NB4 (cell line): ENCODE measurements at regions not wholly inside any gene's neighbourhood (a gene's known extent, or its start where the extent isn't known, plus 50 kb on each side); places are given as distances from the start of the nearest gene placed in this dataset.

ENCODE experiments used
- DNase-seq: peaks from one replicate; pipeline ENCODE4 v3.0.0; 2010; ENCODE audit warnings: low read depth
- H3K4me3 ChIP-seq: one replicate; pipeline ENCODE4 v1.5.1; 2011; ENCODE audit warnings: mild to moderate bottlenecking, low read depth, low read length, moderate library complexity
- MYC ChIP-seq: IDR thresholded peaks from 2 replicates; pipeline ENCODE4 v1.6.1; 2011; ENCODE audit warnings: low read depth, low read length
- POLR2A ChIP-seq: IDR thresholded peaks from 2 replicates; pipeline ENCODE4 v1.6.1; 2011; ENCODE audit warnings: mild to moderate bottlenecking; ENCODE audit not compliant: insufficient read length; ENCODE audit errors: extremely low read depth
- TF ChIP-seq, protein P1 (sequence below): IDR thresholded peaks from one replicate; pipeline ENCODE4 v1.5.1; 2012; ENCODE audit warnings: low read depth, low read length
- TF ChIP-seq, protein P2 (sequence below): IDR thresholded peaks from 2 replicates; pipeline ENCODE4 v1.6.1; 2011; ENCODE audit warnings: low read depth, low read length

- no peak overlapping the region for H3K4me3 ChIP-seq
- no peak for TF ChIP-seq POLR2A
- TF ChIP-seq, protein P1, sequence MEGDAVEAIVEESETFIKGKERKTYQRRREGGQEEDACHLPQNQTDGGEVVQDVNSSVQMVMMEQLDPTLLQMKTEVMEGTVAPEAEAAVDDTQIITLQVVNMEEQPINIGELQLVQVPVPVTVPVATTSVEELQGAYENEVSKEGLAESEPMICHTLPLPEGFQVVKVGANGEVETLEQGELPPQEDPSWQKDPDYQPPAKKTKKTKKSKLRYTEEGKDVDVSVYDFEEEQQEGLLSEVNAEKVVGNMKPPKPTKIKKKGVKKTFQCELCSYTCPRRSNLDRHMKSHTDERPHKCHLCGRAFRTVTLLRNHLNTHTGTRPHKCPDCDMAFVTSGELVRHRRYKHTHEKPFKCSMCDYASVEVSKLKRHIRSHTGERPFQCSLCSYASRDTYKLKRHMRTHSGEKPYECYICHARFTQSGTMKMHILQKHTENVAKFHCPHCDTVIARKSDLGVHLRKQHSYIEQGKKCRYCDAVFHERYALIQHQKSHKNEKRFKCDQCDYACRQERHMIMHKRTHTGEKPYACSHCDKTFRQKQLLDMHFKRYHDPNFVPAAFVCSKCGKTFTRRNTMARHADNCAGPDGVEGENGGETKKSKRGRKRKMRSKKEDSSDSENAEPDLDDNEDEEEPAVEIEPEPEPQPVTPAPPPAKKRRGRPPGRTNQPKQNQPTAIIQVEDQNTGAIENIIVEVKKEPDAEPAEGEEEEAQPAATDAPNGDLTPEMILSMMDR, result no peak
- TF ChIP-seq, protein P2, sequence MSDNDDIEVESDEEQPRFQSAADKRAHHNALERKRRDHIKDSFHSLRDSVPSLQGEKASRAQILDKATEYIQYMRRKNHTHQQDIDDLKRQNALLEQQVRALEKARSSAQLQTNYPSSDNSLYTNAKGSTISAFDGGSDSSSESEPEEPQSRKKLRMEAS, result no peak
- no peak for TF ChIP-seq MYC
- DNase-seq, result peak; percentile 74
Observed at GRCh38 chr17:71071837-71072236, 902.5 kb downstream of the KCNJ2 start.

DNA sequence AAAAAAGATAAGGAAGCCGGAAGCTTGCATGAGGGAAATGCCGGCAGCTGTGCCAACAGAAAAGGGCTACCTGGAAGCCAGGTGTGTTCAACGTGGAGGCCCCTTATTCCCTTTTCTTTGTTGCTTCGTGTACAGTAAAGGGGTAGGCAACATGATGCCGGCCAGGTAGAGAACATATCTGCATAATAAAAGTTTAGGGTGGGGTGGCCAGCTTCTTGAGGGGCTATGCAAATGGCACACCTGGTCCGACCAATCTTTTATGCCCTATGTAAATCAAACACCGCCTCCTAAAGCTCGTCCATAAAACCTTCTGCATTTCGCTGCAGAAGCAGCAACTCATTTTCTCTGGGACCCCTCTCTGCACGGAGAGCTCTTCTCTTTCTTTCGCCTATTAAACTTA, 911.6 kb downstream of the KCNJ2 start:
- TF ChIP-seq MYC (no peak), POLR2A (no peak)
- TF ChIP-seq, protein P1, result no peak
- TF ChIP-seq, protein P2, result no peak
- H3K4me3 ChIP-seq, result no peak overlapping the region
- DNase-seq, result no peak

DNA sequence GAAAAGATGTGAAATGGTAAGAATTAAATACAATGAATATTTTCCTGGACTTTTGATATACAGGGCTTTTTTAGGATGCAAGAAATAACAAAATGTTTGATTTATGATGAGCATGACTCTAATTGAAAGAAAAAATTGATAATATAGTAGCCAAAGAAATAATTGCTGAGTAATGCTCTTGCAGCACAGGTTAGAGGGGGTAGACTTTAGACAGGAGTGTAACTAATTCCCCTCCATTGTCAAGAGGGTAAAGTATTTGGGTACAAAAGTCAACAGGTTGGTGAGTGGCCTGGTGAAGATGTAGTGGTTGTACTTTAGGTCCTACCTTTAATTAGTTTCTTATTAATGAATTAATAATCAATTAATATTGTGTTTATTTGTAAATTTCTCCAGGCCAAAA, 912.3 kb downstream of the KCNJ2 start:
- no peak for DNase-seq
- H3K4me3 ChIP-seq, result no peak overlapping the region
- TF ChIP-seq, protein P2, result no peak
- TF ChIP-seq, protein P1, result no peak
- TF ChIP-seq MYC, result no peak

DNA sequence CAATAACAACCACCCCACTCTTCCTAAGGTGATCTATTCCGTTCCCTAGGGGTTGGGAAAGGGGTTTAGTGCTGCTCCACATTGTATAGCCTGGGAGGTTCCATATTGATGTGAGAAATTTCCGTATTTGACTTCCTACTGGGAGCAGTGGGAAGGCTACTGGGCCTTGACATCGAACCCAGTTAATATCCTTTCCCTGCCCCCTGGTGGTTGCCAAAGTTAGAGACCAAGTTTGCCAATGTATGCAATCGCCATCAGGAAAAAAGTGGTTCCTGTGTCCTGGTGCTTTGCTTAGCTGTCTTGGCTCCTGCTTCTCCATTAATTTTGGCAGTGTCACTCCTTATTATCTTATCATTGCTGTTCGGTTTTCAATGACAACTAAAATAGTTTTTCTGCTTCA, 914.9 kb downstream of the KCNJ2 start:
- TF ChIP-seq, protein P1, result peak; percentile 53
- TF ChIP-seq MYC (no peak), POLR2A (no peak)
- TF ChIP-seq, protein P2, result no peak
- DNase-seq, result peak; percentile 32
- no peak overlapping the region for H3K4me3 ChIP-seq

GRCh38 chr17:71084838-71085237, 915.5 kb downstream of the KCNJ2 start:
- no peak overlapping the region for H3K4me3 ChIP-seq
- TF ChIP-seq POLR2A (no peak), MYC (no peak)
- TF ChIP-seq, protein P2, result no peak
- TF ChIP-seq, protein P1, result no peak
- no peak for DNase-seq

DNA sequence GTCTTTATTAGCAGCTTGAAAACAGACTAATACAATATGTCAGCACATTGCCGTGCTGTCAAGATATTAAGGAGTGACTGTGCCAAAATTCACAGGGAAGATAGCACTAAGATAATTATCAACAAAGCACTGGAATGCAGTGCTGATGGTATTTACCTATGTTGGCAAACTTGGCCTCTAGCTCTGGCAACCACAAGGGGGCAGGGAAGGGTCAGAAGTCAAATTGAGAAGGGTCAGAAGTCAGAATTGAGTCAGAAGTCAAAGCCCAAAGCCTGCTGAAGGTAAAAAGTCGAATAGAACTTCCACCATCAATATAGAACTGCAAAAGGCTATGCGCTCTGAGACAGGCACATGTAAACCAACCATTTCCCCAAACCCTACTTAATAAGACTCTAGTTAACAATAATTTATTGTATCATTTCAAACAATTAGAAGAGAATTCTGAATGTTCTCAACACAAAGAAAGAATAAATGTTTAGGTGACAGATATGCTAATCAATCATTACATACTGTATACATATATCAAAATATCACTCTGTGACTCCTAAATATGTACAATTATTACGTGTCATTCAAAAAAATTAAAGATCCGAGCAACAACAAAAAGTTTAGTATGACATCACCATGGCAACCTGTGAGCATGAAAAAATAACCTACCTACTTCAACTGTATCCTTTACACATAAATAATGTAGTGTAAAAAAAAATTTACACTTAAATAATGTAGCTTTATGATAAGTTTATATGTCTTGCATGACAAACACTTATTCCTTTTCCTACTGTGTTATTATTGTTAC, 916.1 kb downstream of the KCNJ2 start:
- TF ChIP-seq, protein P2, result no peak
- no peak for TF ChIP-seq POLR2A
- TF ChIP-seq, protein P1, result peak; percentile 35
- TF ChIP-seq MYC, result no peak
- H3K4me3 ChIP-seq, result no peak overlapping the region
- DNase-seq, result peak; percentile 28
